Breast epithelium (tissue), 4 donors: ENCODE measurements at regions not wholly inside any gene's neighbourhood (a gene's known extent, or its start where the extent isn't known, plus 50 kb on each side); places are given as distances from the start of the nearest gene placed in this dataset.

Experiments used
- DNase-seq, 2 donors: peaks; one replicate each; pipeline ENCODE4 v3.0.0-alpha.2; 2019; ENCODE audit warnings: low spot score in 2 of 2
- H3K27ac ChIP-seq, 2 donors: fragments of 200-600 bp; sonication (generic) in 1 of 2; one replicate each; pipeline ENCODE4 v1.5.1; 2016 to 2019; ENCODE audit warnings: mild to moderate bottlenecking in 1 of 2
- H3K27me3 ChIP-seq, 2 donors: fragments of 200-600 bp; sonication (generic) in 1 of 2; one replicate each; pipeline versions ENCODE4 v1.5.1 to v1.6.0; 2017 to 2019; ENCODE audit warnings: control low read depth in 1 of 2, mild to moderate bottlenecking in 1 of 2
- H3K36me3 ChIP-seq: fragments of 200-600 bp; one replicate; pipeline ENCODE4 v1.5.1; 2019
- H3K4me1 ChIP-seq, 2 donors: fragments of 200-600 bp; sonication (generic); one replicate each; pipeline ENCODE4 v1.5.1; 2016 to 2019; ENCODE audit warnings: control low read depth in 1 of 2
- H3K4me3 ChIP-seq, 3 donors: fragments of 200-600 bp; sonication (generic); 1 replicate in 2 of 3; 2 replicates in 1 of 3; pipeline ENCODE4 v1.5.1; 2016 to 2019; ENCODE audit warnings: mild to moderate bottlenecking in 3 of 3, moderate library complexity in 2 of 3
- H3K9me3 ChIP-seq, 2 donors: fragments of 200-600 bp; sonication (generic) in 1 of 2; one replicate each; pipeline ENCODE4 v1.5.1; 2016 to 2019; ENCODE audit warnings: control low read depth in 1 of 2
- CTCF ChIP-seq, 3 donors: fragments of 450-650 bp; IDR thresholded peaks; one replicate each; pipeline ENCODE4 v1.5.1; 2016 to 2017; ENCODE audit warnings: antibody characterized with exemption in 3 of 3, mild to moderate bottlenecking in 3 of 3, moderate library complexity in 3 of 3
- POLR2A ChIP-seq: fragments of 450-650 bp; IDR thresholded peaks from one replicate; pipeline ENCODE4 v1.6.1; 2016; ENCODE audit warnings: antibody characterized with exemption, mild to moderate bottlenecking, moderate library complexity
- POLR2AphosphoS5 ChIP-seq, 3 donors: sonication (generic); formaldehyde crosslinking; IDR thresholded peaks; one replicate each; pipeline ENCODE4 v1.6.1; 2017; ENCODE audit warnings: antibody characterized with exemption in 3 of 3
- intact Hi-C: fragments of 100-400 bp; cut with DNase I; formaldehyde crosslinking; loops from one replicate; pipeline ENCODE4 v1.15.1; 2023; ENCODE audit warnings: low total_unique reads

GRCh38 chr3:117722856-117723255 is 1013.3 kb downstream of the TUSC7 start:
- intact Hi-C loops, result no loop called here
- H3K4me3 ChIP-seq, result no peak overlapping the region
- no peaks in the 10 kb centered on the region for H3K9me3 ChIP-seq
- no peaks in the 10 kb centered on the region for H3K4me1 ChIP-seq
- H3K27me3 ChIP-seq, result no peaks in the 10 kb centered on the region
- H3K27ac ChIP-seq, result no peak overlapping the region
- H3K36me3 ChIP-seq, result no peaks in the 10 kb centered on the region
- TF ChIP-seq POLR2AphosphoS5 (IDR thresholded peaks at IDR 0.05) (no peak), POLR2A (no peak), CTCF (IDR thresholded peaks at IDR 0.05) (no peak)
- no peak for DNase-seq

GRCh38 chr3:117723825-117724224 is 1014.2 kb downstream of the TUSC7 start:
- no peak overlapping the region for H3K27ac ChIP-seq

GRCh38 chr3:117725314-117725713 is 1015.7 kb downstream of the TUSC7 start:
- TF ChIP-seq POLR2AphosphoS5 (IDR thresholded peaks at IDR 0.05) (no peak), CTCF (IDR thresholded peaks at IDR 0.05) (no peak), POLR2A (no peak)
- H3K4me3 ChIP-seq, result no peak overlapping the region

More at GRCh38 chr3:117723825-117724224, 1014.2 kb downstream of the TUSC7 start:
- Histone ChIP-seq H3K4me3 (no peak overlapping the region), H3K9me3 (no peaks in the 10 kb centered on the region), H3K27me3 (no peaks in the 10 kb centered on the region), H3K36me3 (no peaks in the 10 kb centered on the region), H3K4me1 (no peaks in the 10 kb centered on the region)
- intact Hi-C loops, result no loop called here
- TF ChIP-seq CTCF (IDR thresholded peaks at IDR 0.05) (no peak), POLR2AphosphoS5 (IDR thresholded peaks at IDR 0.05) (no peak), POLR2A (no peak)
- DNase-seq, result no peak

DNA sequence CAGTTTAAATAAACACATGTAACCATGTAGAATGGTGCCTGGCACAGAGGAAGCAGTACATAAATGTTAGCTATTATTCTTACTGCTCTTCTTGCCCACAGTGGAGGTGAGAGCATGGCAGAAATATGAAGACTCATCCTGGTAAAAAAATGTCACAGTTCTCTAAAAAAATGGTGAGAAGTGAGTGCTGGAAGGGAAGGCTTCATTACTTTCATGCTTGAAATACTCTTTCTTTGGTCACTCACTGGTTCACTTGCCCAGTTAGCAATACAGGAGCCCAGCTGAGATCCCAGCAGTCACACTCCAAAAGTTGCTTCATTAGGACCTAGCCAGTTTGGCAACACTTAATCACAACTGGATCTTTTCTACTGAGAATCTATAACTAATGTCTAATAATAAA is 1017.2 kb downstream of the TUSC7 start:
- Histone ChIP-seq H3K36me3 (no peaks in the 10 kb centered on the region), H3K4me1 (no peaks in the 10 kb centered on the region), H3K27me3 (no peaks in the 10 kb centered on the region), H3K27ac (no peak overlapping the region), H3K4me3 (no peak overlapping the region), H3K9me3 (no peaks in the 10 kb centered on the region)
- TF ChIP-seq CTCF (IDR thresholded peaks at IDR 0.05), result no peak
- TF ChIP-seq POLR2AphosphoS5 (IDR thresholded peaks at IDR 0.05), result no peak
- TF ChIP-seq POLR2A, result no peak
- intact Hi-C loops, result no loop called here
- DNase-seq, result no peak

More at GRCh38 chr3:117725314-117725713, 1015.7 kb downstream of the TUSC7 start:
- Histone ChIP-seq H3K36me3 (no peaks in the 10 kb centered on the region), H3K27me3 (no peaks in the 10 kb centered on the region), H3K27ac (no peak overlapping the region), H3K9me3 (no peaks in the 10 kb centered on the region), H3K4me1 (no peaks in the 10 kb centered on the region)
- intact Hi-C loops, result no loop called here
- DNase-seq, result no peak

DNA sequence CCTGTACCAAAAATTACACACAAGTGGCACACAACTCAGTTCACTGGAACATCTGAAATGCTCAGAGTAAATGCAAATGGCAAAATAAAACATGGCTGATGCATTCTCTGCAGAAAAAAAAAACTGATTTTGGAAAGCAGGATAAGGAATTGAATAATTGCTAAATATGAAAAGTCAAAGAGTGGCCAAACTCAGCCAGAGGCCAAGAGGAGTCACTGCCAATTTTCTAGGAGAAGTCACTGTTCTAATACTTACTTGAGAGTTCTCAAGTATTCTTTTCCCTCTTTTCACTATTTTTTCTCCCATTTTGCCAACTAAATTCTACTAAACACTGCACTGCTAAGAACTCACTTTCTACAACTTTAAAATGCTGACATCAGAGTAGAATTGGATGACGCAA is 1018.6 kb downstream of the TUSC7 start:
- DNase-seq, result no peak
- Histone ChIP-seq H3K4me3 (no peak overlapping the region), H3K36me3 (no peaks in the 10 kb centered on the region), H3K27me3 (no peaks in the 10 kb centered on the region), H3K9me3 (no peaks in the 10 kb centered on the region), H3K4me1 (no peaks in the 10 kb centered on the region), H3K27ac (no peak overlapping the region)
- TF ChIP-seq CTCF (IDR thresholded peaks at IDR 0.05) (no peak), POLR2A (no peak), POLR2AphosphoS5 (IDR thresholded peaks at IDR 0.05) (no peak)
- intact Hi-C loops, result no loop called here
